COR-L47 (cell line): ENCODE measurements at regions not wholly inside any gene's neighbourhood (a gene's known extent, or its start where the extent isn't known, plus 50 kb on each side); places are given as distances from the start of the nearest gene placed in this dataset.

Experiments
- DNase-seq: peaks from one replicate; lab custom pipeline; 2025; lab: John Stamatoyannopoulos, UW

DNA sequence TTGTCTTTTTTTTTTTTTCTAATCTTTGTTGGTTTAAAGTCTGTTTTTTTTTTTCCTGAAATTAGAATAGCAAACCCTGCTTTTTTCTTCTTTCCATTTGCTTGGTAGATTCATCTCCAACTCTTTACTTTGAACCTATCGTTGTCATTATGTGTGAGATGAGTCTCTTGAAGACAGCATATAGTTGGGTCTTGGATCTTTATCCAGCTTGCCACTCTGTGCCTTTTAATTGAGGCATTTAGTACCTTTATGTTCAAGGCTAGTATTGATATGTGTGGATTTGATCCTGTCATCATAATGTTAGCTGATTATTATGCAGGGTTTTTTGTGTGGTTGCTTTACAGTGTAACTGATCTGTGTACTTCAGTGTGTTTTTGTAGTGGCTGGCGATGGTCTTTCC is 383.8 kb downstream of the MAN2A1 start:
- DNase-seq = no peak

DNA sequence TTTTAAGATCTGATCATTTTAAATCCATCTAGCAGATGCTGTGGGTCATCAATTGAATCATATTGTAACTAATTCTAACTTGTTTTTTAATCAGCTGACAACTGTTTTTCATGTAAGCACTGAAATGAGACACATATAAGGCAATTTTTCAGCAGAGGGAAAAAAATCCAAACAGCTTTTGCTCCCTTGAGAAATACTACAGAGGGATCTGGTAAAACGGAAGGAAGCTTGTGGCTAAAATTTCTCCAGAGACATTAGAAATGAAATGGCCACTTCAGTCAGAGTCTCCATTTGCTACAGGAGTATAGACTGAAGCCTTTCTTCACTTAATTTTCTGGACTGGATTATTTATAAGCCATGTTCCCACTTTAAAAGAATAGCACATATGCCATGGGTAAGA is 385.9 kb downstream of the MAN2A1 start:
- no peak for DNase-seq

DNA sequence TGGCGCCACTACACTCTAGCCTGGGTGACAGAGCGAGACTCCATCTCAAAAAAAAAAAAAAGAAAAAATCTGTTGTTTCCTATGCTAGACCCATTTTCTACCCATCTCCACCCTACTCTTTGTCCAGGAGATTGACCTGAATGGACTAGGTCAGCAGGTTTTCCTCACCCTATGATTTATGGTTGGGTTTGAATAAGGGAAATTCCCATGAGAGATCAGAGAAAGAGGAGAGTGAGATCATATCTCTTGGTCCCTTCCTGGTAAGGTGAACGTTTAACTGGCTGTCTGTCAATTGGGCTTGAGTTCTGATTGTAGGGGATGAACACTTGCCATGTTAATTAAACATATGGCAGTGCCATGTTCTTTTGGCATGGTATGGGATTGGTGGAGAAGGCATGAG is 387.4 kb downstream of the MAN2A1 start:
- no peak for DNase-seq

DNA sequence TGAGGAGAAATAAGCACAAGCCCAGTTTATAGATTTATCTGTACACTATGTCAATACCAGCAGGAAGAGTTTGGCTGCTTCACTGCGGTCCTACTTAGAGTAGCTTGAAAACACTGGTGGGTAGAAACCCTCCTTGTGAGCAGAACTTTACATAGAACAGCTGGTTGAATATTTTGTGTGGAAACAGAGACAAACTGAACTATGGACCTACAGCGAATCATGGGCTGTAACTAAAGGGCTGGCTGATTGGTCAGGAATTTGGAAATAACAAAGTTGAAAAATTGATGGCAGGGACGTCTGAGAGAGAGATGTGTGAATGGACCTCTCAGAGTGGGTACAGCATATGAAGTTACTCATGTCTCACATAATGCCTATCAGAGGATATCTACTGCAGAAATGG is 392.5 kb downstream of the MAN2A1 start:
- DNase-seq = no peak

DNA sequence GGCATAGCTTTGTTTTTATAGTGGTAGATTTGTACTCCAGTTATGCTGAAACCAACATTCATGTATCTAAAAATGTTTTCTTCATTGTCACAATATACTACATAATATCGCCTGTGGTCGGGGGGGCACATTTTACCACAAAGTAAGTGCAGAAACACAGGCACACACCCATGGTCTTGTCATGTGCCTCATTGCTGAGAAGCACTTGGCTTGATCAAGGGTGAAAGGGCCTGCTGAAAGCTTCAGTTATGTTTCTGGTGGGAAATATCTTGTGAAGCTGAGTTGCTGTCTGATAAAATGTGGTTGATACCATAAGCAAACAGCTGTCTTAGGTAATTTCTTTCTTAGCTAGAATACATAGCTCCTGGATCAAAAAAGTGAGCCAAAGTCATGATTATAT is 393.1 kb downstream of the MAN2A1 start:
- no peak for DNase-seq

DNA sequence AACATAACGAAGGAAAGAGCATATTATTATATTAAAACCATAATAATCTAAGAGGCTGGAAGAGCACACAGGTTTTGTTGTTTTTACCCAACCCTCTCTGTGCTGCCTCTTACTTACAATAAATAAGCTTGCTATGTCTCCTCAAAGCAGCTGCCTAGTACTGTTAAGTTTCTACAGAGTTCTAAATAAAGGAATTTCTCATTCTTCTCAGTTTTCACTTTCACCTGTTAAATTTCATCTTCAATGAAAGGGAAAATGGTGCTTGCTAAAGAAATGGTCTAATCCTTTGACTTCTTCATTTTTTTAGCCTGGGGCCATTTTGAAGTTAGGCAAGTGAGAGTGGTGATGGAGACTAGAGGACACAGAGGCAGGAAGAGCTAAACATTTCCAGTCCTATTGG is 396.1 kb downstream of the MAN2A1 start:
- DNase-seq = no peak

DNA sequence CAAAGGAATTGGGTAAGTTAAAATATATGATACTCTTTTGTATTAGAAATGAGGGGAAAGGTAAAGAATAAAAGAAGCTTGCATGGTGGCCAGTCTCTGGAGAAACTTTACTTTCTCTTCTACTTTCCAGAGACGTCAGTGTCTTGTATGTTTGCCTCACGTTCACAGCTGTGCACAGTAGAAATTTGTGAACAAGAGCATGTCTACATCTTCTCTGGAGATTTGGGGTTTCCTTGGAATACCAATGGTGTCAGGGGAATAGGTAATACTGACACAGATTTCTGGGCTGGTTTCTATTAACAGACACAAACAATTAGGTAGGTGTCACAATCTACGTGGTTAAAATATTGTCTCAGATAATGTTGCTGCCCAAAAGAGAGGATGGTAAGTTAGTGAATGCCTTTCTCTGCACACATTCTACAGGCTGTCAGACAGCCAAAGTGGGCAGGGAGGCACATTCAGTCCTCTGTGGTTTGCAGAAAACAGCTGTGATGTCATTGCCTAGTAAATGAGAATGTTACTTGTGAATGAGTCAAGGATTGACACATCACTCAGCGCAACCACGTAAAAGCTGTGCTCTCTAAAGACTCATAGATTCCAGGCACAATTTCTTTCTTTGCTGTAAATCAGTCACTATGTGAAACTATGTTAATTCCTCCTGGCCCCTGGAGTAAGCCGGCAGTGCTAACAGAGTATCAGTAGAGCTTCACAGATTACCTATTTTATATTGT is 397.1 kb downstream of the MAN2A1 start:
- no peak for DNase-seq

DNA sequence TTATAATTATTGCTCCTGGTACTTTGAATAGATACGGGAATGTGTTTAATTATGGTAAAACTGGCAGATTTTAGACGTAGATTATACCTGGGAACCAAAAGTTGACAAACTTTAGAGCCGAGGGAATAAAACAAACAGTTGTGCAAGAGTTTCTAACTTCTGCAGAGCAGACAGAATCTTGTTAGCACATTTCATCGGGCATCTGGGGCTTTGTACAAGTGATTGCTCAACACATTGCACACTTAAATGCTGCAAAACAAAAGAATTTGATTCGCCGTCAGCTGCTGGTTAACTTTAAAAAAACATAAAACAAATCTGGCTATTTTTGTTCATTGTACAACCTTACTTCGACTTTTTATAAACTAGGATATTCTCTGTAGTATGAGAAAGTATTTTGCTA is 398.1 kb downstream of the MAN2A1 start:
- DNase-seq = no peak

DNA sequence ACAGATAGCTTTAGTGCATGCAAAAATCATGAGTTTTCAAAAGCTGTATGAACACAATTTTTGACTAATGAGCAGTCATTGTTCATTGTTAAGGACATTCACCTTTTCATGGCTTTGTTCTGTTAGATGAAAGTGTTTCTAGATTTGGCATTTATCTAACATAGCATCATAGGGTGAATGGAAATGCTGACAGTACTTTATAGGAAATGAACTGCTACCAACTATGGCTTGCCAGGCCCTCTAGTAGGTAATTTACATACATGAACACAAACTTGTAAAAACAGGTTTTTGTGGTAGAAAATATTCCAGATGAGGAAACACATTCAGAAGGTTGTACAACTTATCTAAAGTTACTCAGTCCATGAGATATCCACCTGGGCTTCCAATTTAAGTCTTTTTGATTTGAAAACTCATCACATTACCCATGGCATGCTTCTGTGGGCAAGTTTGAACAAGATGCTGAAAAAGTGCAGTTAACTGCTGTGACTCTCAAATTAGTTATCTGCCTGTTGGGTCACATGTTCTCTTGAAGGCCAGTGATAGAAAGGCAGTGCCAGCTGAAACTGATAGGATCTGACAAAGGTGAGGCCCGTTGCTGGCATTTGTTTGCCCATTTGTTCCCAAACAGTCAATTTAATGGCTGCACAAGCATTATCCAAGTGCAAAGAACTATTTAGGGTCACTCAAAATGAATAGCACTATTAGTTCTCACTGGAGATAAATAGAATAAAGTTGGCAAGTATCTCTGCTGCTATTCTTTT is 399.1 kb downstream of the MAN2A1 start:
- DNase-seq = peak; percentile 4

DNA sequence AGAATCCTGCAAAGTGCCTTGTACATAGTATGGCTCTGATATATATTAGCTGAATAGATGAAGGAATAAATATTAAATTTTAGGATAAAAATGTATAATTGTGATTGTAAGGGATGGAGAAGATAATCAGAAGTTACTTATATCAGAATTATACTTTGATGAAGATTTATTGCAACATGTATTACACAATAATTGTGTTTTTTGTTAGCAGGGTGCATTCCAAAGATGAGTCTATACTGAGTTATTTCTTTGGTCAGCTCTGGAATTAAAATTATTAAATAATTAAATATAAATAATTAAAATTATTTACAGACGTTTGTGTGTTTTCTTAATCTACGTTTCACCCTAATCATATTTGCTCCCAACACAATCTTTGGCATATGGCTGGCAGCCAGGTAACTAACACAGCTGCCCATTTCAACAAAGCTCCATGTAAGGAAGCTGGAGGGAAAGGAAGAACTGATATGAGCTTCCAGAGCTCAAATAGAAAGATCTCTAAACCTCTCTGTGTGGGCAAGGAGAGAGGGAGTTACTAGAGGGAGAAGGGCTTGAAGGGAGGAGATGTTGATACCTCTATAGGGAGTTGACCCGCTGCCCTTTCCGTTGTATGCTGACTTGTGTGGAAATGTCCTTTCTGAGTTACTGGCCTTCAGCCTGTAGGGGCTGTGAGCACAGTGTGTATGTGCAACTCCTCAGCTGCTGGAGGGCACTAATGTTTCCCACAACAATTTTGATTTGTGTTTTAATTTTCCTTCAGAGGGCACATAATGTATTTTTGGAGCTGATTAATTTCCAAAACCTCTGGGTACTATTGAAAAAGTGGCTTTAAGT is 403.4 kb downstream of the MAN2A1 start:
- DNase-seq = no peak

DNA sequence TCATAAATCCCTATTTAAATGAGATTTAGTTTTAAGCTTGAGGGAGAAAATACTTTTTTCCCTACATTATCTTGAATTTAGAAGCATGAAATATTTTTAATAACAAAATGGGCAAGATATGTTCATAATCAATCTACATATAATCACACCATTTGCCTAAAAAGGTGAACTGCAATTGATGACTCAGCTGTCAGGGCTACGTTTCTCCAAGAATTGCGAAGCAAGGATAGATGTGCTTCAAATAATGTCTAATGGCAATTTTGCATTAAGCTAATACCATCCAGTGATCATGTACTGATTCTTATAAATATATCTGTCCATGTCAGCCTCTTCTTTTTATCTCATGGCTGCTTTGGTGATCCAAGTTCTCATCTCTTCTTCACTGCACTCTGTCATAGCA is 404.4 kb downstream of the MAN2A1 start:
- no peak for DNase-seq

DNA sequence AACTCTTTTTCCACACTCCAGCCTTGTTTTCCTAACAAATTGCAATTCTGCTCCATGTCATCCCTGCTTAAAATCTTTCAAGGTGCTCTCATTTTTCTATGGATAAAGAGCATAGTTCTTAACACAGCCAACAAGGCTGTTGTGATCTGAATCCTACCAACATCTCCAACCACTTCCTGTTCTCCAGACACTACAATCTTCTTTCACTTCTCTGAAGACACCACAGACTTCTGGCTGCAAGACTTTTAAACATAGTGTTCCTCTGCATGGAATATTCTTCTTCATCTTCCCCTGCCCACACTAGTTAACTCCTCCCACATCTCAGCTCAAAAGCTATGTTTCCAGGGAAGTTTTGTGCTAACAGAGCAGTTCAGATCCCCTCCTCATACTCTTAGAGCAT is 404.8 kb downstream of the MAN2A1 start:
- no peak for DNase-seq

DNA sequence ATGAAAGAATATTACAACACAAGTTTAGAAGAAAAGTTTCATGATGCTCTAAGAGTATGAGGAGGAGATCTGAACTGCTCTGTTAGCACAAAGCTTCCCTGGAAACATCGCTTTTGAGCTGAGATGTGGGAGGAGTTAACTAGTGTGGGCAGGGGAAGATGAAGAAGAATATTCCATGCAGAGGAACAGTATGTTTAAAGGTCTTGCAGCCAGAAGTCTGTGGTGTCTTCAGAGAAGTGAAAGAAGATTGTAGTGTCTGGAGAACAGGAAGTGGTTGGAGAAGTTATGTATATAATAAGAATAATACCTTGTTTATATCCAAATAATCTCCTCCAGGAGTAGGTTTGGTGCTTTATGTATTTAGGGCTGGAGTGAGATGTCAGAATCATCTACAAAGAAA is 406.7 kb downstream of the MAN2A1 start:
- no peak for DNase-seq

DNA sequence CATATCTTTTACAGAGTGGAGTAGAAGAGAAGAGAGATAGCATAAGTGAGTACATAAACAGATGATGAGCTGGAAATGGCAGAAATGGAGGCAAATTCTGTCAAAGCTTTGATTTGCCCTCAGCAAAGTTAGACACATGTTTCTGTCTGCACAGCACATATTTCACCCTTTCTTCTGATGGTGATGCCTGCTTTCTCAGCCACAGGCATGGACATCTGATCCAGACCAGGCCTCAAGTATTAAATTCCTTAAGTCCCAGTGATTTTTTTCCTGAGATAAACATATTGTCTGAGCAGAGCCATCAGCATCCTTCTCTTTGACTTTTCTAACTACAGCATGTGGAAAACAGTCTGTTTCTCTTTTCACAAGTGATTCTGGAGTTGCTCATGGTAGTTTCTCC is 409.8 kb downstream of the MAN2A1 start:
- DNase-seq = no peak

DNA sequence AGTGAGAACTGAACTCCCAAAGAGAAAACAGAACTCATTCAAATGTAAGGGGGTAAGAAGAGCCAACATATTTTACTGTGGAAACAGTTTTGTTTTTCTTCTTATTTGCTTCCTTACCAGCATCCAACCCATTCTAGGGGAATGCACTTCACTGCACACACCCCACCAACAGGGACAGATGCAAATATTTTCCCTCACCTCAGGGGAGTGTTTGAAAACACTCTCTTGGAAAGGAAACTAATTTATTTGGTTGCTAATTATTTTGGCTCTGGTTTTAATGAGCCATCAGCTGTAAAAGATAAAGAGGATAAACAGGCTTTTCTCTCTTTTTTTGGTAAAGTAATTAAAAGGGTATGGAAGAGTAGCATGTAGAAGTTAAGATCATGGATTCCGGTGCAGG is 413.4 kb downstream of the MAN2A1 start:
- no peak for DNase-seq

DNA sequence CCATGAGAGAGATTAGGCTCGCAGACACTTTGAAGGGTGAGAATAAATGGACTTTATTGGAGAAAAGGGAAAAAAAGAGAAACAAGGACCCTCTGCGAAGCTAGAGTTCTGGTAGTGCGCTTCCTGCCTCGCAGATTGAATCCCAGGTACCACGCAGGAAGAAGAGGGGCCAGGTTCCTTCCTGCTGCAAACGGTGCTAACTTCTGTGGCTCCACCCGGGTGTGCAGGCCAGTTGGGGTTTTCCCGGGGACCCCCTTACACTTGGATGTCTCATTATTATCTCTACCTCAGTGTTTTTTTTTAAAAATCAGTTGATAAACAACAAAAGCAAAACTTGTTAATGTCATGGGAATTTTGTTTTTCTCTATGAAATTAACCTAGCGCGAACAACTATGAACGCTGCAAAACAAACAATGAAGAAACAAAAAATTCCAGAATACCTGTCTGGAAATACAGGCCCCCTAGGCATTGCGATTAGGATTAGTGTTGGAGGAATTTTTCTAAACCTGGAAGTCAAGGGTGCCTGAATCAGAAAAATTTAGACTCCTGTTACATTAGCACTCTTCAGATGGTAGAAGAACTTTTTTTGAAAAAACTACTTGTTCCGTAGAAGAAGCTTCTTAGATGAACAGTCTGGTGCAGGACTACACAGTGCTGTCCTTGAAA is 414.5 kb downstream of the MAN2A1 start:
- no peak for DNase-seq

DNA sequence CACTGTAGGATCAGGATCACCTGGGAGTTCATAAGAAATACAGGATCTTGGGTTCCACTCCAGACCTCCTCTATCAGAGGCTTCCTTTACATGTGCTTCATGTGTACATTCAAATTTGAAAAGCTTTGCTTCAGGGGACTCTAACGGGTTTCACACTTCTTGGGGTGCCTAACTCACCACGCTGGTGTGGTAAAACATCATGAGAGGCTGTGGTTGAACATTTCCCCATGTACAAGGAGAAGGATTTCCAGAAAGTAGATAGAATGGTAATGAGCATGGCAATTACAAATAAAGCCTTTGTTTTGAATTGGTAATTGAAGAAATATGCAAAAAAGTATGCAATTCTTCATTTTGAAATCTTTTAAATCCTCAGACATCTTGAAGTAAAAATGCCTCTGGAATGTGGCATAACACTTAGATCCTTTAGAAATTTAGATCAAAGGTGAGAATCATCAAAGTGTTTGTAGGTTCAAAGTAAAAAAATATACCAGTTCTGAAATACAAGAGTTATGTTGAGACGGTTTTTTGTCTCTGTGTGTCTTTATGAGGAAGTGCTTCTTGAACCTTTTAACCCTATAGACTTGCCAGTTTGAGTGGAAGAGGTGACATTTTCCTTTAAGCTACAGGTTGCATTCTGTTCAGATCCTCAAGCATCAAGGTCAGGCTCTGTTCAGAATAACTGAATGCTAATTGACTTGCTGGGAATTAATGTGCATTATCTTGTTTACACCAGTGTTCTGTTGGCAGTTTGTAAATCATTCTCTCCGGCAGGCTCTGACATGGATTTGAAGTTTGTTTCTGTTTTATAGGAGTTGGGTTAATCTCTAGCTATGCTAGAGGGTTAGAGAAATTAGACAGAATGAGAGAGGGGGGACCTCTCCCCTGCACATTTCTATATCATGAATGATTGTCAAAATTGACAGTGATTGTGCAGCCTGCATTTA is 415.3 kb downstream of the MAN2A1 start:
- DNase-seq = no peak

DNA sequence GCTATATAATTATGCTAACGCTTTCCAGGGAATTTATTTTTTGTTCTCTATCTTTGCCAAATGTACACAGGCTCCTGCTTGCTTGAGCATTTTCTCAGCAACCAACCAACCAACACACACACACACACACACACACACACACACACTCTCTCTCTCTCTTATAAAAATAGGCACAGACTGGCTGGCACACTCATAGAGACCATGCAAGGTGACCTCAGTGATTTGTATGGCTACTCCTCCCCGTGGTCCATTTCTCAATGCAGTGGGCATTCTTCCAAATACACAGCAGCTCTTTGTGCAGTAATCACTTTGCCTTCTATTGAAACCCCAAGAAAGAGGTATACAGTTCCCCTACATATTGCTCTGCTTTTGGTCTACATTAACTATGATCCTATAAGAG is 416.0 kb downstream of the MAN2A1 start:
- peak; percentile 81 for DNase-seq

DNA sequence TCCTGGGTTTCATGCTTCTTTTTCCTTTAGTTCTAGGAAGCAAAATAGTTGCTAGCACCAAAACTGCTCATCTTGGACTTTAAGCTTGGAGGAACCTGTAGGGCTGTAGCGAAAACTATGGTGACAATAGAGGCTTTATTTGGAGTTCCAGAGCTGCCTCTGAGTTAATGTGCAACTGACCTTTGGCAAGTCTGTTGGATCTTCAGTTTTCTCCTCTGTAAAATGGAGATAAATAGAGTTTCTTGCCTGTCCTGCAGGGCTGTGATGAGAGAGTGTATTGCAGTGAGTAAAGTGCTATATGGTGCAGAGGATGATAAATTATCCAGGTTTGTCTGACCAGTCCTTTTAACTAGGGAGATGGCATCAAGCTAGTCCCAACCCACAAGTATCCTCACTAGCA is 417.0 kb downstream of the MAN2A1 start:
- DNase-seq = no peak

DNA sequence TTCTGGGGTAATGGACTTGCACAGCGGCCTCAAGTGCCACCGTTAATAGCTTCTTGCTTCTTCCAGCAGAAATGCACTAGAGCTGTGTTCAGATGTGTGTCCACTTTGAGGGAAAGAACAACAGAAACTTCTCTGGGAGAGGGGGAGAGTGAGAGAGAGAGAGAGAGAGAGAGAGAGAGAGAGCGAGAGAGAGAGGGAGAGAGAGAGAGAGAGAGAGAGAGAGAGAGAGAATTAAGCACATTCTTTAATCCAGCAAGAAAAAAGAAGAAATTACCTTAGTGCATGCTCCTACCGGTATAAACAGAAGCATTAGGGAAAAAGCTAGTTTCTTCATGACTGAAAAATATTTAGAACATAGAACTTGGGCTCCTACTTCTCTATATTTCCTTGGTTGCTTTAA is 418.8 kb downstream of the MAN2A1 start:
- DNase-seq = no peak

DNA sequence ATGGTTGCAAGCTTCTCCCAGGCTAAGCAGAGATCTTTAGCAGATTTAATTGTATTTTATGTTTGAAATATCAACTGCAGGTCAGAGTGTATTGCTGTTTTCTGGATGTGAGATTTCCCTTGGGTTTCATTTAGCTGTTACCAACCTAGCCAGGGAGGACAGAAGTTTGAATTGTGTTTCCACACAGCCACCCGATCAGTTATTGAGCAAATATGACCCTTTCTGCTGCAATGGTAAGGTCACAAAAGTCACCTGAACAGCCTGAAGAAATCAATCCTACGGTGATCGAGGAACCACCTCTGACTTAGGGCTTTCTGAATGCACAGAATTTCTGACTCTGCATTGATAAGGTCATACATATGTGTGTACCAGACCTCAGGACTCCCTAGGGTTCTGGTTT is 419.9 kb downstream of the MAN2A1 start:
- no peak for DNase-seq
